PC-3 (cell line): ENCODE measurements at regions not wholly inside any gene's neighbourhood (a gene's known extent, or its start where the extent isn't known, plus 50 kb on each side); places are given as distances from the start of the nearest gene placed in this dataset.

Experiments
- EZH2phosphoT487 ChIP-seq: fragments of 300-600 bp; sonication (generic); IDR thresholded peaks from 2 replicates; pipeline ENCODE4 v1.6.1; 2018; ENCODE audit warnings: mild to moderate bottlenecking, antibody characterized with exemption, low read length, borderline replicate concordance
- TF ChIP-seq, protein P1 (sequence below): fragments of 300-600 bp; sonication (generic); conservative IDR thresholded peaks from 2 replicates; pipeline ENCODE4 v1.5.1; 2017; ENCODE audit warnings: antibody characterized with exemption, low read depth, mild to moderate bottlenecking, low read length

DNA sequence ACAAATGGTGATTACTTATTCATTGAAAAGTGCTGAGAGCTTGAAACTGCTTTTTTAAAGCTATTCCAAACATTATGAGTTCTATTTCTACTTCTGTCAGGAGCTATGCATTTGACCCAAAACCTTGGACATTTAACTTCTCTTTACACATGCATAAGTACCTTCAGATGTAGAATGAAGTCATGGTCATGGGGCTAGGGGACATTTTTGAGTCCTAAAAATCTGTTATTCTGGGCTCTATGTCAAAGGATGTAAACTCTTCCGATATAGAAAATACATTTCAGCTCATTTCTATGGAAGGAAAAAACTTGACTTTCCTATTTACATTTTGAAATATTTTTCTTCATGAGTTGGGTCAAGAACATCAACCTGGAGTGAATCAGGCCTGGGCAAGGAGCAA, 179.5 kb upstream of the CXCL12 start:
- TF ChIP-seq, protein P1, sequence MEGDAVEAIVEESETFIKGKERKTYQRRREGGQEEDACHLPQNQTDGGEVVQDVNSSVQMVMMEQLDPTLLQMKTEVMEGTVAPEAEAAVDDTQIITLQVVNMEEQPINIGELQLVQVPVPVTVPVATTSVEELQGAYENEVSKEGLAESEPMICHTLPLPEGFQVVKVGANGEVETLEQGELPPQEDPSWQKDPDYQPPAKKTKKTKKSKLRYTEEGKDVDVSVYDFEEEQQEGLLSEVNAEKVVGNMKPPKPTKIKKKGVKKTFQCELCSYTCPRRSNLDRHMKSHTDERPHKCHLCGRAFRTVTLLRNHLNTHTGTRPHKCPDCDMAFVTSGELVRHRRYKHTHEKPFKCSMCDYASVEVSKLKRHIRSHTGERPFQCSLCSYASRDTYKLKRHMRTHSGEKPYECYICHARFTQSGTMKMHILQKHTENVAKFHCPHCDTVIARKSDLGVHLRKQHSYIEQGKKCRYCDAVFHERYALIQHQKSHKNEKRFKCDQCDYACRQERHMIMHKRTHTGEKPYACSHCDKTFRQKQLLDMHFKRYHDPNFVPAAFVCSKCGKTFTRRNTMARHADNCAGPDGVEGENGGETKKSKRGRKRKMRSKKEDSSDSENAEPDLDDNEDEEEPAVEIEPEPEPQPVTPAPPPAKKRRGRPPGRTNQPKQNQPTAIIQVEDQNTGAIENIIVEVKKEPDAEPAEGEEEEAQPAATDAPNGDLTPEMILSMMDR: no peak
- TF ChIP-seq EZH2phosphoT487: no peak
